Peyer's patch (tissue), 4 donors: ENCODE measurements at regions not wholly inside any gene's neighbourhood (a gene's known extent, or its start where the extent isn't known, plus 50 kb on each side); places are given as distances from the start of the nearest gene placed in this dataset.

Source experiments
- POLR2A ChIP-seq, 2 donors: fragments of 450-650 bp; IDR thresholded peaks; one replicate each; pipeline ENCODE4 v1.5.1; 2017; ENCODE audit warnings: antibody characterized with exemption in 2 of 2, mild to moderate bottlenecking in 2 of 2, moderate library complexity in 2 of 2
- TF ChIP-seq, protein P1 (sequence below), 6 experiments: fragments of 450-650 bp in 4 of 6; fragments of 200-600 bp in 2 of 6; sonication (generic) in 1 of 6; IDR thresholded peaks; one replicate each; pipeline ENCODE4 v1.5.1; 2017 to 2019; ENCODE audit warnings: antibody characterized with exemption in 6 of 6, mild to moderate bottlenecking in 3 of 6, moderate library complexity in 1 of 6

DNA sequence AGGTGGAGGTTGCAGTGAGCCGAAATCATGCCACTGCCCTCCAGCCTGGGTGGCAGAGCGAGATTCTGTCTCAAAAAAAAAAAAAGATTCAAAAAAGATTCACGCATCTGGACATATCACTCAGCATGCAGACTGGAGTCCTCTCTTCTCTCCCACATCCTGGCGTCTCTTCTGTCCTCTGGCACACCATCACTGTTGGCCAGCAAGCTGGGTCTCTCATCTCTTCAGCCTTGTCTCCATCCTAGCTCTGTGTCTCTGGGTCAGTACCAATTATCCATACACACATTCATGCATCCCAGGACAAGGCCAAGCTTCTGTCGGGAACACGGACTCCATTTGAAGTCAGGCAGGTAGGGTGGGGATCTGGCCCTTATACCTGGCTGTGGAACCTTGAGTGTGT is 105.5 kb upstream of the MAP1LC3B2 start:
- TF ChIP-seq, protein P1, sequence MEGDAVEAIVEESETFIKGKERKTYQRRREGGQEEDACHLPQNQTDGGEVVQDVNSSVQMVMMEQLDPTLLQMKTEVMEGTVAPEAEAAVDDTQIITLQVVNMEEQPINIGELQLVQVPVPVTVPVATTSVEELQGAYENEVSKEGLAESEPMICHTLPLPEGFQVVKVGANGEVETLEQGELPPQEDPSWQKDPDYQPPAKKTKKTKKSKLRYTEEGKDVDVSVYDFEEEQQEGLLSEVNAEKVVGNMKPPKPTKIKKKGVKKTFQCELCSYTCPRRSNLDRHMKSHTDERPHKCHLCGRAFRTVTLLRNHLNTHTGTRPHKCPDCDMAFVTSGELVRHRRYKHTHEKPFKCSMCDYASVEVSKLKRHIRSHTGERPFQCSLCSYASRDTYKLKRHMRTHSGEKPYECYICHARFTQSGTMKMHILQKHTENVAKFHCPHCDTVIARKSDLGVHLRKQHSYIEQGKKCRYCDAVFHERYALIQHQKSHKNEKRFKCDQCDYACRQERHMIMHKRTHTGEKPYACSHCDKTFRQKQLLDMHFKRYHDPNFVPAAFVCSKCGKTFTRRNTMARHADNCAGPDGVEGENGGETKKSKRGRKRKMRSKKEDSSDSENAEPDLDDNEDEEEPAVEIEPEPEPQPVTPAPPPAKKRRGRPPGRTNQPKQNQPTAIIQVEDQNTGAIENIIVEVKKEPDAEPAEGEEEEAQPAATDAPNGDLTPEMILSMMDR (IDR thresholded peaks at IDR 0.05), result no peak
- TF ChIP-seq POLR2A (IDR thresholded peaks at IDR 0.05), result no peak
